Parathyroid adenoma (tissue), 2 donors: ENCODE measurements at regions not wholly inside any gene's neighbourhood (a gene's known extent, or its start where the extent isn't known, plus 50 kb on each side); places are given as distances from the start of the nearest gene placed in this dataset.

Experiments
- H2AFZ ChIP-seq: fragments of 300-600 bp; sonication (generic); one replicate; pipeline ENCODE4 v1.7.0; 2017; ENCODE audit warnings: antibody characterized with exemption, mild to moderate bottlenecking
- H3K27ac ChIP-seq: fragments of 300-600 bp; sonication (generic); one replicate; pipeline ENCODE4 v1.7.0; 2017
- H3K27me3 ChIP-seq: fragments of 300-600 bp; sonication (generic); one replicate; pipeline ENCODE4 v1.7.0; 2017; ENCODE audit warnings: low read length; ENCODE audit not compliant: control insufficient read depth, insufficient read depth
- H3K36me3 ChIP-seq: fragments of 300-600 bp; sonication (generic); one replicate; pipeline ENCODE4 v1.7.0; 2017; ENCODE audit warnings: low read length; ENCODE audit not compliant: control insufficient read depth, insufficient read depth
- H3K4me1 ChIP-seq: fragments of 300-600 bp; sonication (generic); one replicate; pipeline ENCODE4 v1.7.0; 2017; ENCODE audit warnings: control low read depth
- H3K4me2 ChIP-seq: fragments of 300-600 bp; sonication (generic); one replicate; pipeline ENCODE4 v1.7.0; 2017; ENCODE audit warnings: low read length
- H3K4me3 ChIP-seq: fragments of 300-600 bp; sonication (generic); one replicate; pipeline ENCODE4 v1.7.0; 2017; ENCODE audit warnings: low read depth, low read length
- H3K79me2 ChIP-seq: fragments of 300-600 bp; sonication (generic); one replicate; pipeline ENCODE4 v1.7.0; 2017; ENCODE audit warnings: control low read depth
- H3K9ac ChIP-seq: fragments of 300-600 bp; sonication (generic); one replicate; pipeline ENCODE4 v1.7.0; 2017; ENCODE audit warnings: mild to moderate bottlenecking
- H3K9me3 ChIP-seq: fragments of 300-600 bp; sonication (generic); one replicate; pipeline ENCODE4 v1.7.0; 2017; ENCODE audit warnings: low read length; ENCODE audit not compliant: control insufficient read depth
- CTCF ChIP-seq: fragments of 300-600 bp; sonication (generic); IDR thresholded peaks from one replicate; pipeline ENCODE4 v1.7.0; 2017; ENCODE audit warnings: antibody characterized with exemption, mild to moderate bottlenecking
- donor health status: primary hyperparathyroidism.

GRCh38 chr5:6195711-6196358 lies 182.5 kb downstream of the MED10 start:
- no peak overlapping the region for H3K27ac ChIP-seq
- H3K9ac ChIP-seq = no peak overlapping the region
- TF ChIP-seq CTCF = no peak
- H3K4me1 ChIP-seq = no peaks in the 10 kb centered on the region
- H3K4me2 ChIP-seq = no peak overlapping the region
- no peaks in the 10 kb centered on the region for H3K27me3 ChIP-seq
- no peak overlapping the region for H2AFZ ChIP-seq
- H3K36me3 ChIP-seq = no peaks in the 10 kb centered on the region
- no peaks in the 10 kb centered on the region for H3K9me3 ChIP-seq
- H3K4me3 ChIP-seq = no peak overlapping the region
- H3K79me2 ChIP-seq = no peaks in the 10 kb centered on the region

- no peak for TF ChIP-seq CTCF
These were observed 183.3 kb downstream of the MED10 start for GRCh38 chr5:6194906-6195612.

GRCh38 chr5:6194261-6194875 lies 184.0 kb downstream of the MED10 start:
- Histone ChIP-seq H3K4me2 (no peak overlapping the region), H3K4me1 (no peaks in the 10 kb centered on the region), H3K36me3 (no peaks in the 10 kb centered on the region), H3K79me2 (no peaks in the 10 kb centered on the region), H3K9ac (no peak overlapping the region), H3K27me3 (no peaks in the 10 kb centered on the region), H3K27ac (no peak overlapping the region), H3K9me3 (no peaks in the 10 kb centered on the region), H2AFZ (no peak overlapping the region), H3K4me3 (no peak overlapping the region)
- TF ChIP-seq CTCF = no peak

More at GRCh38 chr5:6194906-6195612, 183.3 kb downstream of the MED10 start:
- no peaks in the 10 kb centered on the region for H3K4me1 ChIP-seq
- no peak overlapping the region for H3K27ac ChIP-seq
- no peaks in the 10 kb centered on the region for H3K36me3 ChIP-seq
- no peak overlapping the region for H3K9ac ChIP-seq
- no peak overlapping the region for H2AFZ ChIP-seq
- no peaks in the 10 kb centered on the region for H3K9me3 ChIP-seq
- H3K4me3 ChIP-seq = no peak overlapping the region
- no peak overlapping the region for H3K4me2 ChIP-seq
- H3K27me3 ChIP-seq = no peaks in the 10 kb centered on the region
- no peaks in the 10 kb centered on the region for H3K79me2 ChIP-seq

GRCh38 chr5:6193310-6193709 lies 185.0 kb downstream of the MED10 start:
- Histone ChIP-seq H3K4me1 (no peaks in the 10 kb centered on the region), H3K79me2 (no peaks in the 10 kb centered on the region), H3K4me2 (no peak overlapping the region), H2AFZ (no peak overlapping the region), H3K4me3 (no peak overlapping the region), H3K27me3 (no peaks in the 10 kb centered on the region), H3K9ac (no peak overlapping the region), H3K9me3 (no peaks in the 10 kb centered on the region), H3K27ac (no peak overlapping the region), H3K36me3 (no peaks in the 10 kb centered on the region)
- TF ChIP-seq CTCF = no peak
